Esophagus squamous epithelium (tissue), 4 donors: ENCODE measurements at regions not wholly inside any gene's neighbourhood (a gene's known extent, or its start where the extent isn't known, plus 50 kb on each side); places are given as distances from the start of the nearest gene placed in this dataset.

ENCODE experiments used
- POLR2A ChIP-seq, 4 donors: fragments of 450-650 bp; IDR thresholded peaks; one replicate each; pipeline ENCODE4 v1.6.1; 2017; ENCODE audit warnings: antibody characterized with exemption in 4 of 4, mild to moderate bottlenecking in 4 of 4, moderate library complexity in 3 of 4
- TF ChIP-seq, protein P1 (sequence below), 6 experiments: fragments of 450-650 bp in 4 of 6; fragments of 200-600 bp in 2 of 6; sonication (generic) in 2 of 6; IDR thresholded peaks; one replicate each; pipeline ENCODE4 v1.5.1; 2016 to 2019; ENCODE audit warnings: antibody characterized with exemption in 6 of 6, mild to moderate bottlenecking in 4 of 6, moderate library complexity in 4 of 6

DNA sequence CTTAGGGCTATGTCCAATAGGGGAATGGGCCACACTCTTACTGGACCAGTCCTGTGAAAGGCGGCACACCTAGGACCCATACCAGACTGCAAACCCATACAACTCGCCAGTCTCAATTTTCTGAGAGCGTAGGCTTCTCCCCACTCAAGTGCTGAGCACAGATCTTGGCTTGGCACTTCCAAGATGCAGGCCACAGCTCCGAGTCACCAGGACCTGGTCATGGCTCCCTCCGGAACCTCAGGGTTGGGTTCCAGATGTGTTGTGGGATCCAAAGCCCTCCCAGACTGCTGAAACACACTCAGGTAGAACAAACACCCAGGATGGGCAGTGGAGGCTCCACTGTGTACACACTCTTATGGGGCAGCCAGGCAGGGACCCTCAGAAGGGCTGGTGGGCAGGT lies 103.3 kb downstream of the TMEM144 start:
- TF ChIP-seq, protein P1, sequence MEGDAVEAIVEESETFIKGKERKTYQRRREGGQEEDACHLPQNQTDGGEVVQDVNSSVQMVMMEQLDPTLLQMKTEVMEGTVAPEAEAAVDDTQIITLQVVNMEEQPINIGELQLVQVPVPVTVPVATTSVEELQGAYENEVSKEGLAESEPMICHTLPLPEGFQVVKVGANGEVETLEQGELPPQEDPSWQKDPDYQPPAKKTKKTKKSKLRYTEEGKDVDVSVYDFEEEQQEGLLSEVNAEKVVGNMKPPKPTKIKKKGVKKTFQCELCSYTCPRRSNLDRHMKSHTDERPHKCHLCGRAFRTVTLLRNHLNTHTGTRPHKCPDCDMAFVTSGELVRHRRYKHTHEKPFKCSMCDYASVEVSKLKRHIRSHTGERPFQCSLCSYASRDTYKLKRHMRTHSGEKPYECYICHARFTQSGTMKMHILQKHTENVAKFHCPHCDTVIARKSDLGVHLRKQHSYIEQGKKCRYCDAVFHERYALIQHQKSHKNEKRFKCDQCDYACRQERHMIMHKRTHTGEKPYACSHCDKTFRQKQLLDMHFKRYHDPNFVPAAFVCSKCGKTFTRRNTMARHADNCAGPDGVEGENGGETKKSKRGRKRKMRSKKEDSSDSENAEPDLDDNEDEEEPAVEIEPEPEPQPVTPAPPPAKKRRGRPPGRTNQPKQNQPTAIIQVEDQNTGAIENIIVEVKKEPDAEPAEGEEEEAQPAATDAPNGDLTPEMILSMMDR (IDR thresholded peaks at IDR 0.05) = no peak
- TF ChIP-seq POLR2A (IDR thresholded peaks at IDR 0.05) = no peak
